Smooth muscle cell (in vitro differentiated cells): ENCODE measurements at regions not wholly inside any gene's neighbourhood (a gene's known extent, or its start where the extent isn't known, plus 50 kb on each side); places are given as distances from the start of the nearest gene placed in this dataset.

ENCODE experiments used
- DNase-seq: peaks from one replicate; lab custom pipeline; 2025; ENCODE audit not compliant: unreplicated experiment; lab: John Stamatoyannopoulos, UW
- H2AFZ ChIP-seq: fragments of 200-600 bp; sonication (generic); 2 replicates; pipeline ENCODE4 v1.6.0; 2016; ENCODE audit warnings: antibody characterized with exemption, low read depth, mild to moderate bottlenecking
- H3F3A ChIP-seq: fragments of 200-600 bp; sonication (generic); 2 replicates; pipeline ENCODE4 v1.6.0; 2017; ENCODE audit warnings: antibody characterized with exemption, low read depth
- H3K27ac ChIP-seq: fragments of 200-600 bp; sonication (generic); 2 replicates; pipeline ENCODE4 v1.5.1; 2016; ENCODE audit warnings: low read depth, mild to moderate bottlenecking
- H3K27me3 ChIP-seq: fragments of 200-600 bp; sonication (generic); 2 replicates; pipeline ENCODE4 v1.6.1; 2016; ENCODE audit warnings: low read depth, mild to moderate bottlenecking
- H3K36me3 ChIP-seq: fragments of 200-600 bp; sonication (generic); 2 replicates; pipeline ENCODE4 v1.5.1; 2016; ENCODE audit warnings: low read depth
- H3K4me1 ChIP-seq: fragments of 200-600 bp; sonication (generic); 2 replicates; pipeline ENCODE4 v1.5.1; 2016; ENCODE audit warnings: low read depth
- H3K4me2 ChIP-seq: fragments of 200-600 bp; sonication (generic); 2 replicates; pipeline ENCODE4 v1.6.0; 2016; ENCODE audit warnings: mild to moderate bottlenecking
- H3K4me3 ChIP-seq: fragments of 200-600 bp; sonication (generic); 2 replicates; pipeline ENCODE4 v1.5.1; 2016; ENCODE audit warnings: mild to moderate bottlenecking
- H3K79me2 ChIP-seq: fragments of 200-600 bp; sonication (generic); 2 replicates; pipeline ENCODE4 v1.6.0; 2016; ENCODE audit warnings: low read depth, mild to moderate bottlenecking
- H3K9ac ChIP-seq: fragments of 200-600 bp; sonication (generic); 2 replicates; pipeline ENCODE4 v1.6.0; 2016; ENCODE audit warnings: low read depth
- H3K9me3 ChIP-seq: fragments of 200-600 bp; sonication (generic); replicated peaks from 2 replicates; pipeline ENCODE4 v1.5.1; 2016; ENCODE audit warnings: low read depth
- H4K20me1 ChIP-seq: fragments of 200-600 bp; sonication (generic); 2 replicates; pipeline ENCODE4 v1.6.0; 2016; ENCODE audit warnings: low read depth
- CTCF ChIP-seq: fragments of 200-600 bp; sonication (generic); IDR thresholded peaks from 2 replicates; pipeline ENCODE4 v1.5.1; 2017; ENCODE audit warnings: borderline replicate concordance, mild to moderate bottlenecking, antibody characterized with exemption; ENCODE audit not compliant: insufficient read depth, poor library complexity, severe bottlenecking
- WGBS: methylation state at CpG from one replicate; pipeline ENCODE4 v1.1.7; 2016; ENCODE audit warnings: low lambda C conversion rate; 5-methylcytosine and 5-hydroxymethylcytosine counted together

- Histone ChIP-seq H3K4me2 (no peak overlapping the region), H3K79me2 (no peaks in the 10 kb centered on the region)
- TF ChIP-seq CTCF = no peak
These were observed 633.8 kb downstream of the IGSF11 start for GRCh38 chr3:118400886-118401285.

GRCh38 chr3:118401887-118402286 is 632.8 kb downstream of the IGSF11 start:
- TF ChIP-seq CTCF = no peak
- Histone ChIP-seq H2AFZ (no peak overlapping the region), H3F3A (no peaks in the 10 kb centered on the region), H3K4me3 (no peak overlapping the region), H3K27me3 (no peaks in the 10 kb centered on the region), H3K4me1 (no peaks in the 10 kb centered on the region), H3K27ac (no peak overlapping the region), H3K4me2 (no peak overlapping the region), H3K36me3 (no peaks in the 10 kb centered on the region), H3K79me2 (no peaks in the 10 kb centered on the region), H3K9me3 (no peaks in the 10 kb centered on the region), H4K20me1 (no peaks in the 10 kb centered on the region), H3K9ac (no peak overlapping the region)
- no peak for DNase-seq

More at GRCh38 chr3:118400886-118401285, 633.8 kb downstream of the IGSF11 start:
- no peak overlapping the region for H3K4me3 ChIP-seq
- no peak overlapping the region for H3K27ac ChIP-seq
- H3K27me3 ChIP-seq = no peaks in the 10 kb centered on the region
- no peaks in the 10 kb centered on the region for H4K20me1 ChIP-seq
- DNase-seq = no peak
- H3F3A ChIP-seq = no peaks in the 10 kb centered on the region
- WGBS = 83% methylated on average over 1 of the region's 1 CpG
- no peaks in the 10 kb centered on the region for H3K36me3 ChIP-seq
- H3K9ac ChIP-seq = no peak overlapping the region
- H3K9me3 ChIP-seq = no peaks in the 10 kb centered on the region
- no peaks in the 10 kb centered on the region for H3K4me1 ChIP-seq
- no peak overlapping the region for H2AFZ ChIP-seq

GRCh38 chr3:118402971-118403370 is 631.7 kb downstream of the IGSF11 start:
- Histone ChIP-seq H3F3A (no peaks in the 10 kb centered on the region), H2AFZ (no peak overlapping the region), H3K4me1 (no peaks in the 10 kb centered on the region), H4K20me1 (no peaks in the 10 kb centered on the region), H3K36me3 (no peaks in the 10 kb centered on the region), H3K4me2 (no peak overlapping the region), H3K4me3 (no peak overlapping the region), H3K27me3 (no peaks in the 10 kb centered on the region), H3K27ac (no peak overlapping the region), H3K9me3 (no peaks in the 10 kb centered on the region), H3K79me2 (no peaks in the 10 kb centered on the region), H3K9ac (no peak overlapping the region)
- 84% methylated on average over 1 of the region's 1 CpG for WGBS
- no peak for DNase-seq
- TF ChIP-seq CTCF = no peak

- H3K9ac ChIP-seq = no peak overlapping the region
- H3F3A ChIP-seq = no peaks in the 10 kb centered on the region
- 91% methylated on average over 2 of the region's 2 CpGs for WGBS
- no peak for DNase-seq
- no peak overlapping the region for H2AFZ ChIP-seq
- no peaks in the 10 kb centered on the region for H3K79me2 ChIP-seq
- TF ChIP-seq CTCF = no peak
- no peak overlapping the region for H3K4me3 ChIP-seq
- no peaks in the 10 kb centered on the region for H3K36me3 ChIP-seq
- H3K27me3 ChIP-seq = no peaks in the 10 kb centered on the region
- no peak overlapping the region for H3K4me2 ChIP-seq
- H3K27ac ChIP-seq = no peak overlapping the region
- no peaks in the 10 kb centered on the region for H3K9me3 ChIP-seq
- no peaks in the 10 kb centered on the region for H3K4me1 ChIP-seq
- no peaks in the 10 kb centered on the region for H4K20me1 ChIP-seq
These were observed 628.1 kb downstream of the IGSF11 start for GRCh38 chr3:118406562-118406961.
